BE2C (cell line): ENCODE measurements at regions not wholly inside any gene's neighbourhood (a gene's known extent, or its start where the extent isn't known, plus 50 kb on each side); places are given as distances from the start of the nearest gene placed in this dataset.
A peak's percentile ranks its signal among the peaks of the same experiment; 100 is the strongest.

Experiments
- DNase-seq: peaks from one replicate; pipeline ENCODE4 v3.0.0-alpha.2; 2020
- H3K27me3 ChIP-seq: fragments of 250-450 bp; sonication (Bioruptor Pico); 2 replicates; pipeline ENCODE4 v1.5.1; 2020; ENCODE audit warnings: mild to moderate bottlenecking
- H3K36me3 ChIP-seq: fragments of 250-450 bp; sonication (Bioruptor Pico); 2 replicates; pipeline ENCODE4 v1.5.1; 2020; ENCODE audit warnings: mild to moderate bottlenecking
- H3K4me1 ChIP-seq: fragments of 250-450 bp; sonication (Bioruptor Pico); 2 replicates; pipeline ENCODE4 v1.5.1; 2020
- H3K4me3 ChIP-seq: 2 replicates; pipeline ENCODE4 v1.5.1; 2011; ENCODE audit warnings: low read depth, low read length
- H3K9me3 ChIP-seq: fragments of 250-450 bp; sonication (Bioruptor Pico); 2 replicates; pipeline ENCODE4 v1.5.1; 2020
- CTCF ChIP-seq: IDR thresholded peaks from 2 replicates; pipeline ENCODE4 v1.5.1; 2012; ENCODE audit warnings: mild to moderate bottlenecking, low read depth, low read length

GRCh38 chr5:27561408-27561807 lies 523.0 kb upstream of the CDH9 start:
- Histone ChIP-seq H3K4me1 (peaks cover 35% of the 10 kb centered on the region), H3K9me3 (no peaks in the 10 kb centered on the region), H3K27me3 (no peaks in the 10 kb centered on the region), H3K36me3 (no peaks in the 10 kb centered on the region; the same call in 1 of the 2 replicates), H3K4me3 (no peak overlapping the region)
- no peak for DNase-seq
- TF ChIP-seq CTCF, result no peak

- Histone ChIP-seq H3K27me3 (no peaks in the 10 kb centered on the region), H3K4me1 (no peaks in the 10 kb centered on the region), H3K4me3 (no peak overlapping the region), H3K36me3 (no peaks in the 10 kb centered on the region), H3K9me3 (no peaks in the 10 kb centered on the region)
- TF ChIP-seq CTCF, result no peak
- no peak for DNase-seq
Observed at GRCh38 chr5:27548484-27548883, 510.1 kb upstream of the CDH9 start.

- Histone ChIP-seq H3K27me3 (no peaks in the 10 kb centered on the region), H3K36me3 (no peaks in the 10 kb centered on the region), H3K4me3 (no peak overlapping the region), H3K9me3 (no peaks in the 10 kb centered on the region), H3K4me1 (no peaks in the 10 kb centered on the region; the same call in 1 of the 2 replicates)
- TF ChIP-seq CTCF, result no peak
- no peak for DNase-seq
Observed at GRCh38 chr5:27535031-27535557, 496.7 kb upstream of the CDH9 start.

GRCh38 chr5:27532305-27532704 lies 493.9 kb upstream of the CDH9 start:
- no peak for TF ChIP-seq CTCF
- DNase-seq, result no peak
- no peaks in the 10 kb centered on the region for H3K27me3 ChIP-seq
- H3K9me3 ChIP-seq, result no peaks in the 10 kb centered on the region
- no peaks in the 10 kb centered on the region for H3K36me3 ChIP-seq
- no peak overlapping the region for H3K4me3 ChIP-seq
- no peaks in the 10 kb centered on the region; the same call in 1 of the 2 replicates for H3K4me1 ChIP-seq

GRCh38 chr5:27524515-27524914 lies 486.1 kb upstream of the CDH9 start:
- no peak for DNase-seq
- H3K27me3 ChIP-seq, result no peaks in the 10 kb centered on the region
- no peaks in the 10 kb centered on the region for H3K36me3 ChIP-seq
- H3K4me3 ChIP-seq, result no peak overlapping the region
- no peak for TF ChIP-seq CTCF
- no peaks in the 10 kb centered on the region; the same call in 1 of the 2 replicates for H3K4me1 ChIP-seq
- H3K9me3 ChIP-seq, result no peaks in the 10 kb centered on the region; the same call in 1 of the 2 replicates

- H3K36me3 ChIP-seq, result no peaks in the 10 kb centered on the region
- DNase-seq, result peak; percentile 23
- no peak for TF ChIP-seq CTCF
Observed at GRCh38 chr5:27523629-27524028, 485.2 kb upstream of the CDH9 start.

More at GRCh38 chr5:27523629-27524028, 485.2 kb upstream of the CDH9 start:
- Histone ChIP-seq H3K4me3 (no peak overlapping the region), H3K27me3 (no peaks in the 10 kb centered on the region), H3K9me3 (peaks cover 2% of the 10 kb centered on the region; the same call in 1 of the 2 replicates), H3K4me1 (no peaks in the 10 kb centered on the region; the same call in 1 of the 2 replicates)
